ENCODE measurements at regions not wholly inside any gene's neighbourhood (a gene's known extent, or its start where the extent isn't known, plus 50 kb on each side); places are given as distances from the start of the nearest gene placed in this dataset.
A peak's percentile ranks its signal among the peaks of the same experiment; 100 is the strongest.

DNA sequence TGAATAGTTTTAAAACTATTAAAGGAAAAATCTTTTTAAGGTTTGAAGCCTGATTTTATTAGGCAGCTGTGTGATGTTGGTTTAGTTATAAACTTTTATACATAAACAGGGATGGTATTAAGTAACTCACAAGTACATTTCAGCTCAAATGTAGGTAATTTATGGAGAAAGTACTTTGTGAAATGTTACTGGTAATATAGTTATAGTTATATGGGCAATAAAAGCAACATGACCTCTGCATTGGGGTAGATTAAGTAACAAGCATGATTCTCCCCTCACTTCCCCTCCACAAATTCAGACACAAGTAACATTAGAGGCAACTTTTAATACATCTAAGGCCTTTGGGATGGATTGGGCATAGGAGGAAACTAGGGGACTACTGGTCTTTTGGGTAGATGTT is 154.3 kb upstream of the ID4 start:
- TF ChIP-seq CTCF (IDR thresholded peaks at IDR 0.05; ENCODE audit: insufficient read depth, low read length, missing control alignments): no peak
- CTCF ChIA-PET: interaction anchor here (0.8 to 0.9 kb wide), 2 partner anchors 8 to 14 kb away, joined by 3 read pairs; no protein-coding TSS in a partner anchor
- DNase-seq (ENCODE audit: low read depth, low spot score): no peak
- POLR2A ChIA-PET: no interaction called here
- no peak overlapping the region for H3K4me3 ChIP-seq (ENCODE audit: low read depth, low read length)

DNA sequence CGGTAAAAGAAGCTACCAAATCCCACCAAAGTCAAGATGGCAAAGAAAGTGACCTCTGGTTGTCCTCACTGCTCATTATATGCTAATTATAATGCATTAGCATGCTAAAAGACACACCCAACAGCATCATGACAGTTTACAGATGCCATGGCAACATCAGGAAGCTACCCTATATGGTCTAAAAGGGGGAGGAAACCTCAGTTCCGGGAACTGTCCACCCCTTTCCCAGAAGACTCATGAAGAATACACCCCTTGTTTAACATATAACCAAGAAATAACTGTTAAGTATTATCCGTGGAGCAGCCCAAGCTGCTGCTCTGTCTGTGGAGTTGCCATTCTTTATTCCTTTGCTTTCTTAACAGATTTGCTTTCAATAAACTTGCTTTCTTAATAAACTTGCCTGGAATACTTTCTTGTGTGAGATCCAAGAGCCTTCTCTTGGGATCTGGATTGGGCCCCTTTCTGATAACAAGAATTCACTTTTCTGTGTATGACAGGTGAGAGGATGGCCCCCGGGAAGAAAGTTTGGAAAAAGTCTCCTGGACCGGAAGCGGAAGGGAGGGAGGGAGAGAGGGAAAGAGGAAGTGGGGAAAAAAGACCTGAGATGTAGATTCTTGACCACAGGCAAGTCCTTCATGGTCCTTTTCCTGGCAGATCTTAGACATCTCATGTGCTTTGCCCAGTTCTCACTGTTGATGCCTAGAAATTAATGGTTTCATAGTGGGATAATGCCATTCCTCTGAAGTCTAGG is 146.7 kb upstream of the ID4 start:
- no peak for TF ChIP-seq CTCF (IDR thresholded peaks at IDR 0.05; ENCODE audit: insufficient read depth, low read length, missing control alignments)
- ChIA-PET POLR2A (no interaction called here), CTCF (interaction anchor here (0.8 to 1.1 kb wide), 2 partner anchors 8 to 161 kb away, joined by 3 read pairs; no protein-coding TSS in a partner anchor)
- no peak for DNase-seq (ENCODE audit: low read depth, low spot score)
- H3K4me3 ChIP-seq (ENCODE audit: low read depth, low read length): no peak overlapping the region

- no peak for DNase-seq (ENCODE audit: low read depth, low spot score)
- H3K4me3 ChIP-seq (ENCODE audit: low read depth, low read length): peak overlapping the region; percentile 51
- TF ChIP-seq CTCF (IDR thresholded peaks at IDR 0.05; ENCODE audit: insufficient read depth, low read length, missing control alignments): no peak
- CTCF ChIA-PET: interaction anchor here (0.8 to 1.1 kb wide), 2 partner anchors 9 to 160 kb away, joined by 3 read pairs; no protein-coding TSS in a partner anchor
- POLR2A ChIA-PET: no interaction called here
These were observed 145.6 kb upstream of the ID4 start for GRCh38 chr6:19691465-19692167.

DNA sequence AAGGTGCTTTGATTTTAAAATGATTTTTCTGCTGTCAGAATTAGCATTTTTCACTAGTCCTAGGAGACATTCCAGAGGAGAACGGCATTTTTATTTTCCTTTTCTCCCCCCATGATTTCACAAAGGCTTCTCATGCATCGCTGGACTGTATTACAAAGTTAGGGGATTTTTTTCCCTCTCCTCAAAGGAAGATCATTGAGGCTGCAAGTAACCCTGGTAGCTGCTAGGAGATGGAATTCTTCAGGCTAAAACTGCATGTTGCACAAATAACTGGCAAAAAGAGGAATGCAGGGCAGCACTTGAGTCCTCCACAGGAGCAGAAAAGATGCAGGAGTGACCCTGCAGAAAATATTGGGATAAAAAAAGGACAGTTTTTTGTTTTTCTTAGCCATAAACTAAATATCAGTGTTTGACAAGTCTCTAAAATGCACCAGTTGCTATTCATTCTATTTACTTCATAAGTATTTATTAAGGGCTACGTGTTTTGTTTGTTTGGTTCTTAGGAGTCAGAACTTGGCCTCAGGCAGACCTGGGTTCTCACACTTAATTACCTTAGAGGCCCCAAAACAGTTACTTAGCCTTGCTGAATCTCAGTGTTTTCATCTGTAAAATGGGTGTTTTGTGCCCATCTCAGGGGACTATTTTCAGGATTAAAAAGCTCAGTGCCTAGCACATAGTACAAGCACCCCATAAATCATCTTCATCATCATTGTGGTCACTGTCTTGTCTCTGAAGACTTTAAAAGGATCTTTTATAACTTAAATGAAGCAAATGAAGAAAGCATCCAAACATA is 144.5 kb upstream of the ID4 start:
- TF ChIP-seq CTCF (IDR thresholded peaks at IDR 0.05; ENCODE audit: insufficient read depth, low read length, missing control alignments): no peak
- POLR2A ChIA-PET: no interaction called here
- H3K4me3 ChIP-seq (ENCODE audit: low read depth, low read length): no peak overlapping the region
- DNase-seq (ENCODE audit: low read depth, low spot score): no peak
- CTCF ChIA-PET: no interaction called here

DNA sequence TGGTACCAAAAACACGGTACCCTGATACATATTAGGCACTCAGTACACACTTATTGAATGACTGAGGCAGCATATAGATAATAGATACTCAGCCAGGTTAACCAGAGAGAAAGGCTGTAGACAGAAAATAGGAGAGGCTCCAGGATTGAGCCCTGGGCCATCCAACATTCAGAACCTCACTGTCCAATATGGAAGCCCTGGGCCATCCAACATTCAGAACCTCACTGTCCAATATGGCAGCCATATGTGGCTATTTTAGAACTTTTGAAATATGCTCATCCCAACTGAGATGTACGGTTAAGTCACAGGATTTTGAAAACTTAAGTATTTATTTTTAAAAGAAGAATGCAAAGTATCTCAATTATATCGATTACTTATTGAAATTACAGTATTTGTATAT is 142.5 kb upstream of the ID4 start:
- CTCF ChIA-PET: no interaction called here
- TF ChIP-seq CTCF (IDR thresholded peaks at IDR 0.05; ENCODE audit: insufficient read depth, low read length, missing control alignments): no peak
- no peak overlapping the region for H3K4me3 ChIP-seq (ENCODE audit: low read depth, low read length)
- POLR2A ChIA-PET: no interaction called here
- no peak for DNase-seq (ENCODE audit: low read depth, low spot score)

Measured in AG04449 (cell line).